ENCODE measurements at regions not wholly inside any gene's neighbourhood (a gene's known extent, or its start where the extent isn't known, plus 50 kb on each side); places are given as distances from the start of the nearest gene placed in this dataset.

DNA sequence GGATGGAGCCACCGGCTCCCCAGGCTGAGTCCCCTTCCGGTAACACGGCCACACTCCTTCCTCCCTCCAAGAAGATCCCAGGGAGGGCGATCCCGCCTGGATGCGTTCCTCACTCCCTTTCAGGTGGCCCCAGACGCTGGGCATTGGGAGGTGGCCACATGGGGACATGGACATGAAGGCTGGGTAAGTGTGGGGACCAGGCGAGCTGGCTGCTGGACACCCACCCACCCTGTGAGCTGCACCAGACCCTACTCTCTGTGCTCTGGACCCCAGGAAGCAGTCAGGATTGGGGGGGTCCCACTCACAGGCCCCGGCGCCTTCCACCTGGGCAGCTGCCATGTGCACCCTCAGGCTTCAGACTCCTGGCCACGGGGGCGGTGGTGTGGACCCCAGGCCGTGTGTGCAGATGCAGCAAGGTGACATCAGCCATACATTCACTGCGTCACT lies 932.8 kb downstream of the BRD1 start:
- DNase-seq: no peak

DNA sequence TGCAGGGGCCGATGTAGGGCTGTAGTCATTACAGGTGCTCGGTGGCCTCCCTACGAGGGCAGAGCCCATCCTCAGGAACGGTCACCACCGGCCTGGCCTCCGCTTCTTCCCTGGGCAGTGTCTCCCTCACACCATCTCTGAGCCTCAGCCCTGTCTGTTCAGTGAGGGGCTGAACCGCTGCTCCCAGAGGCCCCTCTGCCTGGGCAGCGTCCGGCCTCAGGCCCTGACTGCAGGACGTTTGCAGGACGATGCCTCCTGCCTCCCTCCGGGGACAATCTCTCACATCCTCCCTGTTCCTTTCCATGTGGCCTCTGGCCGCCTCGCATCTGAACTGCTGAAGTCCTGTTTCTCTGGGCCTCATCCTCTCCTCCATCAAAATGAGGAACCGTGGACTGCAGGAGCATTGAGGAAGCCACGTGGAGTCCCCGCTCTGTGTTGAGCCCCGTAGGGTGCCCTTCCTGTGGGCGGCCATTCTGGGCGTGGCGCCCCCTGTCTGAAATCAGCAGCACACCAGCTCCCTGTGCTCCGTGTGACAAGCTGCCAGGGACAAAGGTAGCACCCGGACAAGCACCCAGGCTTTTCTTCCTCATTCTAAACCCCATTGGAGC lies 933.5 kb downstream of the BRD1 start:
- no peak for DNase-seq

DNA sequence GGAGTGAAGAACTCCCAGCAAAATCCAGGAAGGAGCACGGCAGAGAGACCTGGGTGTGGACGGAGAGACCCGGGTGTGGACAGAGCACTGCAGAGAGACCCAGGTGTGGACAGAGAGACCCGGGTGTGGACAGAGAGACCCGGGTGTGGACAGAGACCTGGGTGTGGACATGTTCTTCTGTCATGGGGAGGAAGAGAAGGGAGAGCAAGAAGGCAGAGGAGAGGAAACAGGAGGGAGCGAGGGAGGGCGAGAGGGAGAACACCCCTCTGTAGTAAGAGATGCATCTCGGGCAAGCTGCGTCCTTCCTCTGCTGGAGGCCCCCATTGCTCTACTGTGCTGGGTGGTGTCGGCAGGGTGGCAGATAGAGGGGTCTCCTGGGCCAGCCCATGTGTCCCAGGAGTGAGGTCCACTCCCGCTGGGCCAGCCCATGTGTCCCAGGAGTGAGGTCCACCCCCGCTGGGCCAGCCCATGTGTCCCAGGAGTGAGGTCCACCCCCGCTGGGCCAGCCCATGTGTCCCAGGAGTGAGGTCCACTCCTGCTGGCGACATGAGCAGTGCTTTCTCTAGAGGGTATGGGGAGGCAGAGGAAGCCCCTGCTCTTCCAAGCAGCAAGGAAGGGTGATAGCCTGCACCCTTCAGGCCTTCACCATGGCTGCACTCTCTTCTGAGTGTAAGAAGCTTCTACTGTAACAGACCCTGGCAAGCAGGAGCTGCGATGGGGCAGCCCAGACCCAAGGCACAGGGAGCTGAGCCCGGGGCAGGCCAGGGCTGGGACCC lies 934.2 kb downstream of the BRD1 start:
- no peak for DNase-seq

DNA sequence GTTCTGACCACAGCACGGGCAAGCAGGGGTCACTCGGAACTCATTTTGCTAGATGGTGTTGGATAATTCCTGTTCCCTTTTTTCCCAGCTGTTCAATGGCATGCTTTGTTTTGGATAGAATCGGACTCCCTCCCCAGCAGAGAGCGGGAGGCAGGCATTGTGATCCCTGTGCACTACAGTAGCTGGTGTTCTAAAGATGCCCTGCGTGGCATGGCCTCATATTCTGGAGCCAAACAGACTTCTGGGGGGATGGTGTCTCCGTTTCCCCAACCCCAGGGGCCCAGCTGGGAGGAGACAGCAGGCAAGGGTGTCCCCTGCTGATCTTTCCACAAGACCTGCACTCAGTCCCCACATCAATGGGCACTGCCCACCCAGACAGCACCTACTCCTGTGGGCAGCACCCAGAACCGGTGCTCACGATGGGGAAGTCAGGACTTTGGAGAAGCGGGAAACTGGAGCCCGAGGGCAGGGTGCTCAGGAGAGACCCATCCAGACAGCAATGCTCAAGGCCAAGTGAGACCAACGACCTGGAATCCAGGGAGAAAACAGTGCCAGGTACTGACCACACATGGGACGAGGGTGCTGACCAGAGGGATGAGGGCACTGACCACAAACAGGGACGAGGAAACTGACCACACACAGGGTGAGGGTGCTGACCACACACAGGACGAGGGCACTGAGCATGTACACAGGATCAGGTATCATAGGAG lies 934.9 kb downstream of the BRD1 start:
- DNase-seq: no peak

DNA sequence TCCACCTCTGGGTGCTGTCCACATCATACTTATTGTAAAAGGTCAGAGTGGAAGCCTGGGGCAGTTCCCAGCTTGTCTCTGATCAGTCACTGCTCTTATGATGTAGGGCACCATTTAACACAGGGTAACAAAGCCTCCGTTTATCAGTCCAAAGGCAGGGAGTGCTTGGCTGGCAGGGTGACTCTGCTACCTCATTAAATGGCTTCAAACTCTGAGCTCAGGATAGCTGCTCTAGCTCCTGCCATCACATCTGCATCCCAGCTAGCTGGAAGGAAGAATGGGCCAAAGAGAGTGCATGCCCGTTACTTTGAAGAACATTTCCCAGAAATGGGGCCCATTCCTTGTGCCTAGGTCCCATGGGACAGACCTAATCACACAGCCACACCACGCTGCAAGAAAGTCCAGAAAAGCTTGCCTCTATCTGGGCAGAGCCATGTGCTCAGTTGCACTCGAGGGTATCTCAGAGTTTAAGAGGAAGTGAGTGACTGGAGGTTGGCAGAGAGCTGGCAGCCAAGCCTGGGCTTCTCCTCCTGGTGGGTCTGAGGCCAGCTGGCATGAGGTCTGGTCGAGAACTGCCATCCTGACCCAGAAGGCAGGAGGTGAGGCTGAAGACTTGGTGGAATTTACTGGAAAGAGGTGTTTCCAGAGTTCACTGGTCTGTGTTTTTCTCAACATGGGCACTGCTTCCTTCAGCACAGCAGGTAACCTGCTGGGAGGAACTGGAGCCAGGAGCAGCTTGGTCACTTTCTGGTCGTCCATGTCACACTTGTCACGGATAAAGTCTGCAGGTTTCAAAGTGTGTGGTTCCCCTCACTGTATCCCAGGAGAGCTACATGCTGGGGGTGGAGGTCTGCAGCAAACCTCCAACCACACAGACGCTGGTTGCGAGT lies 935.7 kb downstream of the BRD1 start:
- DNase-seq: no peak

DNA sequence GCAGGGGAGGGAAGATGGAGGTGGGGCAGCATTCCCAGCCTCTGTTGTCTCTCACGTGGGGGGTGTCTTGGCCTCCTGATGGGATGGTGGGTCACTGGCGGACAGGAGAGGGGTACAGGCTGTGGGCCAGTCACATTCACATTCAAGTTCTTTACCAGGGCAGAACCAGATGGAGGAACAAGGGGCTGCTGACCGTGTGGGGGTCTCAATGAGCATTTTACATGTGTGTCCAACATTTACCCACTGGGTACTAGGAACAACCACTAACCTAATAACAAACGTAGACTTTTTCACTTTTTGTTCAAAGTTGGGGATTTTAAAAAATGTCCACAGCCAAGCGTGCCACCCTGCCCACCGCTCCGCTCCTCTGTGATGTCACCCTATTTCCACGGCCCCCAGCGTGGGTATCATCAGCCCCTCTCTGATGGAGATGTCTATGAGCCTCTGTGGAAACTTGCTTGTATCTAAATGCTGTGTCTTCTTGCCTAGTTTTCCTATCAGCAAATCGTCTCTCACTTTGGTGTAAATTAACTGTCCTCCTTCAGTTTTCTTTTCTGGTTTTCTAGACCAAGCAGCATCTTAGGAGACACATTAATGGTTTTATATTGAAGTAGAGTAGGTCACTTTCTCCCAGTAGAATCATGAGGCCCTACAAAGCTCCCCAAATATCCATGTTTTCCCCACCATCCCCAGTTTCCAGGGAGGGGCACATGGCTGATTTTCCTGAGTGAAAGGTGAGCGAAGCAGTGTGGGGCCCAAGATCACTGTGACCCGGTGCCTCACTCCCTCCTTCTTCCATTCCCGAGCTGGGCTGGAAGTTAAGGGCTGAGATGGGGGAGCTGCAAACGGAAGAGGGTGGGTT lies 936.7 kb downstream of the BRD1 start:
- no peak for DNase-seq

DNA sequence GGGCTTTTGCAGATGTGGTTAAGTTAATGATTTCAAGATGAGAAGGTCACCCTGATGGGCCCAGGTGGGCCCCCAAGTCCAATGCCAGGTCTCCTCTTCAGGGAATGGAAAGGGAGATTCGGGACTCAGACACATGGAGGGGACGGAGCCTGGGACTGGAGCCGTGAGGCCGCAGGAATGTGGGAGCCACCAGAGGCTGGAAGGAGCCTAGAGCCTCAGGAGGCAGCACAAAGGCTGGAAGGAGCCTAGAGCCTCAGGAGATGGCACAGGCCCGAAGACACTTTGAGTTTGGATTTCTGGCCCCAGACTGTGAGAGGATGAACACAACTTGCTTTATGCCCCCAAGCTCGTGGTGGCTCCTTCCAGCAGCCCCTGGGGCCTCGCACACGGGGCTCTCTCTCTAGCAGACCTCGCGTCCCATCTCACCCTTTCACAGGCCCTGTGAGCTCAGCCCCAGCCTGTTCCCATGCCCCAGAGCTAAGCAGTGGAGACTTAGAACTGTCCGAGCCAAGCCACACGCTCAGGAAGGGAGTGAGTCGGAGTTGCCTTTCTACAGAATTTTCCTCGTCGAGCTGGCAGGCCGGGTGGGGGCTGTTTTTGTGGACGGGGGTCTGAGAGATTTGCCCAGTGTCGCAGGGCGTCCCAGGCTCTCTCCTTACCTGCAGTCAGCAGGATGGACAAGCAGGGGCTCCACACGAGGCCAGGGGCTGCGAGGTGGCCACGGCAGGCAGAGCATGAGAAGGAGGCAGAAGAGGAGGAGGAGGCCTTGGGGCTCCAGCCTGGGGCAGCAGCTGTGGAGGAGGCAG lies 937.6 kb downstream of the BRD1 start:
- no peak for DNase-seq

DNA sequence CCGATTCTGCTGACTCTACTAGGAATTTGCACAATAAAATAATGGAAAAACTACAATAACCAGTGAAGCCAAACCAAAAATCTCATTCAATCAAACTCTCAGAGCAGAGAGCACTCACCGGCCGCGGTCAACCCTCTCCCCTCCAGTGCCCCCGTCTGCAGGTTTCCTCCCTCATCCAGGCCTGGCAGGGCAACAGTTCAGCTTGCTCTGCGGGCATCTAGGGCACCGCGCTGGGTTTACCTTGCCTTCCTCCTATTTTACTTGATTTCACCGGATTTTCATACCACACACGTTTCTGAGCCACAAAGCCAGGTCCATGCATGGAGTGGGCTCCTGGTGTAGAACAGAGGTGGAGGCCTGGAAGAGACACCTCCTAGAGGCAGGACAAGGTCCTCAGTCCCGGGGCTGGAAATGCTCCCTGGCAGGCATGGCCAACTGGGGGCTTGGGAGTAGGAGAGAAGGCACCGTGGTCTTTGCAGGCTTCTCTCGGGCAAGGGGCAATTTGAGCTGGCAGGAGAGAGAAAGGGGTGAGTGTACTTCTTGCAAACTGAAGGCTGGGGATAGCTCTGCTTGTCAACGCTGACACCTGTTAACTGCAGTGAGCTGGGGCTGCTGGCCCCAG lies 938.4 kb downstream of the BRD1 start:
- DNase-seq: no peak

DNA sequence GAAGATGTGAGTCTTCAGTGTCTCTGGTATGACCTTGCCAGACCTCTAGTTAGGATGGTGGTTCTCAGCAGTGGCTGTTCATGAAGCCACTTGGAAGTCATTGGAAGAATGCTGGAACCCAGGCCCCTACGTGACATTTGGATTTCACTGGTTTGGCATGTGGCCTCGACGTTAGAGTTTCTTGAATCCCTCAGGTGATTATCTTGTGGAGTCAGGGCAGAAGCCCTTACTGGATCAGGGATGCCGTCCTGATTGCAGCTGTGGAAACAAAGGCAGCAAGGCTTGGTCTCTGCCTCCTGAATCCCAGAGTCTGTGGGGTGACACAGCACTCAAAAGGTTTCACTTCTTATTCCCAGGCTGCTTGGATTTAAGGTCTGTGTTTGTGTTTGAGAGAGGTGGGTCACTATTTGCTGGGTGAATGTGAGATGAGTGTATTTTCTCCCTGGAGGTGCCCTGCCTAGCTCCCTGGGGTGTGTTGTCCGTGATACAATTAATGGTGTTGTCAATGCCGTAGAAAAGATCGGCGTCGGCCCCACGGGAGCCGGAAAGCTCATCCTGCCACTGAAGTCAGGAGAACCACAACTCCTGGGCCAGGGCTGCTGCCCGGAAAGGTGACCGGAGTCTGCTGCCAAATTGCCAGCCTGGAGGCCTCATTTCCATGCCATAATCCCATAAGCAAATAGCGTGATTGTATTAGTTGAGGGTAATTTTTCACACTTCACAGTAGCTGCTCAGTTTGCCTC lies 939.0 kb downstream of the BRD1 start:
- DNase-seq: no peak

DNA sequence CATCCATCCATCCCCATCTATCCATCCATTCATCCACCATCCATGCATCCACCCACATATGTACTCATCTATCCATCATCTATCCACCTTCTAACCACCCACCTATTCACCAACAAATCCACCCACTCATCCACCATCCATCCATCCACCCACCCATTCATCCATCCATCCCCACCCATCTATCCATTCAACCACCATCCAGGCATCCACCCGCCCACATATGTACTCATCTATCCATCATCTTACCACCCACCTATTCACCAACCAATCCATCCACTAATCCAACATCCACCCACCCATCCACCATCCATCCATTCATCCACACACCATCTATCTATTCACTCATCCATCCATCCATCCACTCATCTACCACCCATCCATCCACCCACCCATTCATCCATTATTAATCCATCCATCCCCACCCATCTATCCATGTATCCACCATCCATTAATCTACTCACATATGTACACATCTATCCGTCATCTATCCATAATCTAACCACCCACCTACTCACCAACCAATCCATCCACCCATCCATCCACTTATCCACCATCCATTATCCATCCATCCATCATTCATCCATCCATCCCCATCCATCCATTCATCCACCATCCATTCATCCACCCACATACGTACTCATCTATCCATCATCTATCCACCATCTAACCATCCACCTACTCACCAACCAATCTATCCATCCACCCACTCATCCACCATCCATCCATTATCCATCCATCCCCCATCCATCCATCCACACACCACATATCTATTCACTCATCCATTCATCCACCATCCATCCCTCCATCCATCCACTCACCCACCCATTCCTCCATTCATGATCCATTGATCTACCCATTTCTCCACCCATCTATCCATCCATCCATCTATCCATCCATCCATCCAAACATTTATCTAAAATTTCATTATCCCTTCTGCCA lies 940.0 kb downstream of the BRD1 start:
- DNase-seq: no peak

DNA sequence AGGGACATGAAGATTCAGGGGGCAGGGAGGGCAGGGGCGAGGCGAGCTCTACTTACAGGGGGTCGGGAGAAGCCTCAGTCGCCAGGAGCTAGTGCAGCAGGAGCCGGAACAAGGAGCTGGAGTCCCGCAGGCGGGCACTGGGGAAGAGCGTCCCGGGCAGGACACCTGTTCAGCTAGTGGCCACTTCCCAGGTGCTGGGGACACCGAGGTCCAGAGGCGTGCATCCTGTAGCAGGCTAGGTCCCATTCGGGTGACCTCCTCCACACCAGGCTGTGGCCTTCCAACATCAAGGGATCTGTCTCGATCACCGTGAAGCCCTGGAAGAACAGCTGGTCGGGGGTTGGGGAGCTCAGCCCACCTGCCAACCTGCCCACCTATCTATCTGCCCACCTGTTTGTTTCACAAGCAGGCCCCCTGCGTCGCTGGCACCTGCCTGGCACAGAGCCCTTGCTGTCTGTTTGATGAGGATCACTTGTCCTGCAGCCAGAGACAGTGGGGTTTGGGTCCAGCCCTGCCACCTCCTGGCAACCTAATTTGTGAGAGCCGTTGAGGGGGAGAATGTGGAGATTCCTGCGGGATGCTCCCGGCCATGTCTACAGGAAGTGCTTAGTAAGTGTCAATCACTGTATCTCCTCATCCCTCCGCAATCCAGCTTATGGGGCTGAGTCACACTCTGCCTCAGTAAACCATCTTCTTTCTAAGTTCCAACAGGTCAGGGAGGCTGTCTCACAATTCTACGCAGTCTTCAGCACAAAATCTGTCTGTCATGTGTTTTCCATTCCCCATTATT lies 940.9 kb downstream of the BRD1 start:
- DNase-seq: no peak

DNA sequence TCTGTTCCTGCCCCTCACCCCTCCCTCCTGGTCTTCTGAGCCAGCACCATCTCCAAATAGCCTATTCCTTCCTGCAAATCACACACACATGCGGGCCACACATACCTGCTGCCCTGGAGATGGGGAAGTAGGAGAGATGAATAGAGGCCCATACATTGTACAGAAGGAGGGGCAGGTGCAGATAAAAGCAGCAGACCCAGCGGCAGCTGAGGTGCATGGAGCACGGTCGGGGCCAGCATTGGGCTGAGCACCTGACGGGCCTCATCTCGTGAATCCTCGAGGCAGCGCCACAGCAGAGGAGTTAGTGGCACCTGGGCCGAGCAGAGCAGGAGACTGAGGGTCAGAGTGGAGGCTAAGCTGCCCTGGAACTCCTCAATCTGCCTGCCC lies 941.8 kb downstream of the BRD1 start:
- DNase-seq: no peak

DNA sequence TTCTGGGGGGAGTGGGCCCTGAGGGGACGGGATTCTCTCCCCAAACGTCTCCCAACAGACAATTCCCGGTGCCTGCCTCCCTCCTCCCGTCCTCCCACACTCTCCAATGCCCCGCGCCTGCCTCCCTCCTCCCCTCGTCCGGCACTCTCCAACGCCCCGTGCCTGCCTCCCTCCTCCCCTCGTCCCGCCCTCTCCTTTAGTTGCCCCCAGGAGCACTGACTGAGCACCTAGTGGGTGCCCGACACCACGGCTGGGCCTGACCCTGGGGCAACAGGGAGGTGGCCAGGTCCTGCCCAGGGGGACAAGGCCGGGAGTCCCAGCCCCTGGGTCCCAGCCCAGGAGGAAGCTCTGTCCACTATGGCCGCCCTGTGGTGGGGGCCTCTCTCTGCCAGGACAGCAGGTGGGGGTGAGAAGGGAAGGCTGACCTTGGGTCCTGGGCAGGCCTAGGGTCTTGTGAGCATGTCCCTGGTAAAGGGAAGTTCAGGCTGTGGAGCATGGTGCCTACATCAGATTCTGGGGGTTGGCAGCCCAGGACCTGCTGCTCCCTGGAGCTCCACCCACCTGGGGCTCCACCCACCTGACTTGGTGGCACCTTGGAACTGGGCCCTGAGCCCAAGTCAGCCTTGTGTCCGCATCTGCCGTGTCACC lies 942.3 kb downstream of the BRD1 start:
- no peak for DNase-seq

DNA sequence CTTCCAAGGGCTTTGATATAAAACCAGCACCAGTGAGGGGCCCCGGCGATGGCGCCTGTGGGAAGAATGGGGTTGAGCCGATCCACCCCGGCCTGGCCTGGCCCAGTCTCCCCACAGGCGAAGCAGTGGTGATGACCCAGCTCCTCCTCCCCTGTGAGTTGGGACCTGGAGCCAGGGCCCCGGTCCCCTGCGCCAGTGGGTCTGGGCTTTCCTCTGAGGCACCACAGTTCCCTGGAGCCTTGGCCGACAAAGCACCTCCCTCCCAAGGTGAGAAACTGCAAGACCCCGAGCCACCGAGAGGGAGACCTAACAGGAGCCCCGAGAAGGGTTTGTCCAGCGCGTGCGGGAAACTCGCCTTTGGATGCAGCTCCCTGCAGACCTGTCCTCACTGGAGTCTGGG lies 942.9 kb downstream of the BRD1 start:
- DNase-seq: no peak

DNA sequence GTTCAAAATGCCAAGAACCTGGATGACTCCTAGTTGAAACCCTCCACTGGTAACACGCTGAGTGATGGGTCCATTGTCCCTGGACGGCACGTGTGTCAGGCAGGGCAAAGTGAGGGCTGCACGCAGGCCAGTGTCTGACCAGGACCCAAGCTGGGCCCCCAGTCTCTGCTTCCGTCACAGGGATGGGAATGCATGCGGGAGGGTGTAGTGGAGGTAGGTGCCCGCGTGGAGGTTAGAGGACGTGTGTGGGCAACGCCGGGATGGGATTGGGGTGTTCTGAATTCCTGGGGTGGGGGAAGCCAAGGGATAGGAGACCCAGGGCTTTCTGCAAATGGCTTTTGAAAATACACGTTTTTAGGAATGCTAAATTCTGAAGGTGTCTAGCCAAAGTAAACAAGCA lies 943.3 kb downstream of the BRD1 start:
- DNase-seq: no peak

DNA sequence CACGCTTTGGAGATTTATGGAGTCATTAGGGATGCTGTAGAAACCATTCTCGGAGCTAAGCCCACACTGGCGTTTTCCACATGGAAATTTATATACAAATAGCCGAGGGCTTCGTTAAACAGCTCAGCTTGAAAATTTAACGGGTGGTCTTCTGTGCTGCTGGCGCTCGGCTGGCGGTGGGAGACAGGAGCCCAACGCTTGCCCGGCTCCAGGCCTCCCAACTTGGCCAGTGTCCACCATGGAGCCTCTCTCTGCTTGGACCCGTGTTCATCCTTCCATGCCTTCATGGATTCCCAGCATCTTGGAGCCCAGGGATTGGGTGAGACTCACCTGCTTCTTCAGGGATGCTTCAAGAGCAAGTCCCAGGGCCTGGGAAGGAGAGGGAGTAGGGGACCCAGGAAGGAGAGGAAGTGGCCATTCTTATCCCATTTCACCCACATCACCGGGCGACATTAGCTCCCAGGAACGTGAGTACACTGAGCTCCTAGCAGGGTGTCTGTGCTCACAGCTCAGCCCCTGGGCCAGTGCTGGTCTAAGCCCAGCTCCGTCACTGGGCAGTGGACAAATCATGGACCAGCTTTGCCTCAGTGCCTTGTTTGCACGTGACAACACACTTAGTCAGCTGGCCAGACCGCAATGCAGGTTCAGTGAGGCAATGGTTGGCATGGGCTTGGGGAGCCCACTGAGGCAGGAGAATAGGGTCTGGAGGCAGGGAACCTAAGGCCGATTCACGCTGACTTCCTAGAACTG lies 944.3 kb downstream of the BRD1 start:
- no peak for DNase-seq
